ENCODE measurements at regions not wholly inside any gene's neighbourhood (a gene's known extent, or its start where the extent isn't known, plus 50 kb on each side); places are given as distances from the start of the nearest gene placed in this dataset.

DNA sequence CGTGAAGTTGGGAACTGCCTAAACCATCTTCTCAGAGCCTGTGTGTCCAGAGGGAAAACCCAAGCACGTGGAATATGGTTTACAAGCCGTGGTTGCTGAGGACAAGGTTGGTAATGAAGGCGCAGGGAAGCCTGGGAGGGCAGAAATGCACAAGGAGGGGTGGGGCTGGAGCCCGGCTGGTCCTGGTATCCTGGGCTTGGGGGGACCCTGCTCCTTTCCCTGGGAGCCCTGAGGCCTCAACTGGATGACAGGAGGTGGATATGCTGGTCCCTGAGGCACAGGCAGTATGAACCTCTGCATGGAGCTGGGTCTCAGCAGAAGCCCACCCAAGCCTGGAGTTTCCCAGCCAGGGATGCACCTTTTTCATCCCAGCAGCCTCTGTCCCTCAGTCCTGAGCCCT is 80.3 kb upstream of the RET start:
- no peaks in the 10 kb centered on the region for H3K36me3 ChIP-seq (ENCODE audit: control insufficient read depth, insufficient read depth, low read length)
- CTCF ChIA-PET = no interaction called here
- no peak for DNase-seq (ENCODE audit: low read depth)
- TF ChIP-seq, protein P1, sequence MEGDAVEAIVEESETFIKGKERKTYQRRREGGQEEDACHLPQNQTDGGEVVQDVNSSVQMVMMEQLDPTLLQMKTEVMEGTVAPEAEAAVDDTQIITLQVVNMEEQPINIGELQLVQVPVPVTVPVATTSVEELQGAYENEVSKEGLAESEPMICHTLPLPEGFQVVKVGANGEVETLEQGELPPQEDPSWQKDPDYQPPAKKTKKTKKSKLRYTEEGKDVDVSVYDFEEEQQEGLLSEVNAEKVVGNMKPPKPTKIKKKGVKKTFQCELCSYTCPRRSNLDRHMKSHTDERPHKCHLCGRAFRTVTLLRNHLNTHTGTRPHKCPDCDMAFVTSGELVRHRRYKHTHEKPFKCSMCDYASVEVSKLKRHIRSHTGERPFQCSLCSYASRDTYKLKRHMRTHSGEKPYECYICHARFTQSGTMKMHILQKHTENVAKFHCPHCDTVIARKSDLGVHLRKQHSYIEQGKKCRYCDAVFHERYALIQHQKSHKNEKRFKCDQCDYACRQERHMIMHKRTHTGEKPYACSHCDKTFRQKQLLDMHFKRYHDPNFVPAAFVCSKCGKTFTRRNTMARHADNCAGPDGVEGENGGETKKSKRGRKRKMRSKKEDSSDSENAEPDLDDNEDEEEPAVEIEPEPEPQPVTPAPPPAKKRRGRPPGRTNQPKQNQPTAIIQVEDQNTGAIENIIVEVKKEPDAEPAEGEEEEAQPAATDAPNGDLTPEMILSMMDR (IDR thresholded peaks at IDR 0.05; ENCODE audit: insufficient read depth, low read depth, low read length) = no peak
- no peaks in the 10 kb centered on the region for H3K27me3 ChIP-seq (ENCODE audit: control insufficient read depth, insufficient read depth, low read length)
- H3K4me3 ChIP-seq (ENCODE audit: low read depth, low read length) = no peak overlapping the region
- POLR2A ChIA-PET = no interaction called here

- Histone ChIP-seq H3K4me3 (ENCODE audit: low read depth, low read length) (no peak overlapping the region), H3K36me3 (ENCODE audit: control insufficient read depth, insufficient read depth, low read length) (no peaks in the 10 kb centered on the region), H3K27me3 (ENCODE audit: control insufficient read depth, insufficient read depth, low read length) (no peaks in the 10 kb centered on the region)
- DNase-seq (ENCODE audit: low read depth) = no peak
- ChIA-PET CTCF (no interaction called here), POLR2A (no interaction called here)
- TF ChIP-seq, protein P1 (IDR thresholded peaks at IDR 0.05; ENCODE audit: insufficient read depth, low read depth, low read length) = no peak
Measured at GRCh38 chr10:42997151-42997848, 79.6 kb upstream of the RET start.

DNA sequence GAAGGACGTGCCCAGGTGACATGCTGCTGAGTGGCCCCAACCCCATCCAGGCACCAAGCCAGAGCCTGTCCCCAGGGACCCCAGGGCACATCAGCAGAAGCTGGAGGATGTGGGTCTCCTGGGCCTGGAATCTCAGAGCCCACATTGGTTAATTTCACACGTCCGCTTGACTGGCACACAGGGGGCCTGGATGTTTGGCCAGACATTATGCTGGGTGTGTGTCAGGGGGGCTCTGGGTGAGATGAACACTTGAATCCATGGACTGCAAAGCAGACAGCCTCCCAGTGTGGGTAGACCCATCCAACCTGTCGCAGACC is 79.1 kb upstream of the RET start:
- CTCF ChIA-PET = no interaction called here
- no peak for DNase-seq (ENCODE audit: low read depth)

GRCh38 chr10:42998481-42999384 is 78.1 kb upstream of the RET start:
- no peak overlapping the region for H3K4me3 ChIP-seq (ENCODE audit: low read depth, low read length)
- DNase-seq (ENCODE audit: low read depth) = no peak
- TF ChIP-seq, protein P1 (IDR thresholded peaks at IDR 0.05; ENCODE audit: insufficient read depth, low read depth, low read length) = no peak
- no peaks in the 10 kb centered on the region for H3K36me3 ChIP-seq (ENCODE audit: control insufficient read depth, insufficient read depth, low read length)
- ChIA-PET CTCF (no interaction called here), POLR2A (no interaction called here)
- H3K27me3 ChIP-seq (ENCODE audit: control insufficient read depth, insufficient read depth, low read length) = no peaks in the 10 kb centered on the region

More for the DNA sequence above, 79.1 kb upstream of the RET start:
- Histone ChIP-seq H3K36me3 (ENCODE audit: control insufficient read depth, insufficient read depth, low read length) (no peaks in the 10 kb centered on the region), H3K27me3 (ENCODE audit: control insufficient read depth, insufficient read depth, low read length) (no peaks in the 10 kb centered on the region), H3K4me3 (ENCODE audit: low read depth, low read length) (no peak overlapping the region)
- TF ChIP-seq, protein P1 (IDR thresholded peaks at IDR 0.05; ENCODE audit: insufficient read depth, low read depth, low read length) = no peak
- POLR2A ChIA-PET = no interaction called here

GRCh38 chr10:42999385-43000020 is 77.4 kb upstream of the RET start:
- Histone ChIP-seq H3K27me3 (ENCODE audit: control insufficient read depth, insufficient read depth, low read length) (no peaks in the 10 kb centered on the region), H3K4me3 (ENCODE audit: low read depth, low read length) (no peak overlapping the region), H3K36me3 (ENCODE audit: control insufficient read depth, insufficient read depth, low read length) (no peaks in the 10 kb centered on the region)
- ChIA-PET CTCF (no interaction called here), POLR2A (no interaction called here)
- TF ChIP-seq, protein P1 (IDR thresholded peaks at IDR 0.05; ENCODE audit: insufficient read depth, low read depth, low read length) = no peak
- DNase-seq (ENCODE audit: low read depth) = no peak

All from BJ (cell line).